ENCODE measurements at regions not wholly inside any gene's neighbourhood (a gene's known extent, or its start where the extent isn't known, plus 50 kb on each side); places are given as distances from the start of the nearest gene placed in this dataset.

DNA sequence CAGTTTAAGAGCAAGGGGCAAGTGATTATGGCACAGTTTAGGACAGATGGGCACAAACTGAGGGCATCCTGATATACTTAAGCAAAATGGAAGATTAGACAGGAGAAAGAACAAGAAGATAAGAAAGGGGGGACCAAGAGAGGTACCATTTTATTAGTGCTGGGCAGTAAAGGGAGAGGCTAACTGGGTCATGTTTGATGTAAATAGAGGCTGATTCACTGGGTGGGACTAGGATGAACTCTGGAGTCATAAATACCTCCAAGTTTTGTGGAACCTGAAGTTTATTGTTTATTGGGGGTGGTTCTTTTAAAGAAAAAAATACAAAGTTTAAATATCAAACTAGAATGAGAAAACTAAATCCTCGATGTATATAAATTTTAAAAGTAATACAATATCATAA, 1067.2 kb upstream of the GYPC start:
- POLR2A ChIA-PET, result no interaction called here
- no peak for DNase-seq (ENCODE audit: extremely low spot score)
- TF ChIP-seq HDGF (IDR thresholded peaks at IDR 0.05; ENCODE audit: borderline replicate concordance) (no peak), ELF4 (IDR thresholded peaks at IDR 0.05) (no peak), ZNF384 (IDR thresholded peaks at IDR 0.05) (no peak), ARNT (IDR thresholded peaks at IDR 0.05) (no peak), FOXK2 (IDR thresholded peaks at IDR 0.05) (no peak), CTBP1 (IDR thresholded peaks at IDR 0.05; ENCODE audit: borderline replicate concordance) (no peak), BHLHE40 (IDR thresholded peaks at IDR 0.05; ENCODE audit: borderline replicate concordance) (no peak), TARDBP (IDR thresholded peaks at IDR 0.05) (no peak), LEF1 (IDR thresholded peaks at IDR 0.05; ENCODE audit: borderline replicate concordance) (no peak)
- CTCF ChIA-PET, result no interaction called here

DNA sequence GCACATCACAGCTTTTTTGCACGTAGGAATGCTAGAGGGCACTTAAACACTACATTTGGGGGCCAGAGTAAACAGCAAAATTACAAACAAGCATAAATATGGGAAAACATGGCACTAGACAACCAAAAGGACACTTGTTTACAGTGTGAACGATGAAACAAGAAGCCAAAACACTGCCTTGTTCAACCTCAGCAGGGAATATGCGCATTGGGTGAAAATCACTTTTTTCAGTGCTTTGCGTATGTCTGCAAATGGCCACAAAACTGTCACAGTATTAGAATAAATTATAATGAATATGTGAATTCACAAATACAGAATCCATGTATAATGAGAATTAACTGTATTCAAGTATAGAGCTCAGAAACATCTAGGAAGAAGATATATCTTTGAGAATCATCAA, 1064.0 kb upstream of the GYPC start:
- no peak for TF ChIP-seq CTBP1 (IDR thresholded peaks at IDR 0.05; ENCODE audit: borderline replicate concordance)
- no peak for TF ChIP-seq BHLHE40 (IDR thresholded peaks at IDR 0.05; ENCODE audit: borderline replicate concordance)
- TF ChIP-seq SUZ12 (IDR thresholded peaks at IDR 0.05), result no peak
- TF ChIP-seq FOXA1 (IDR thresholded peaks at IDR 0.05), result no peak
- TF ChIP-seq ELF4 (IDR thresholded peaks at IDR 0.05), result no peak
- no peak for TF ChIP-seq LEF1 (IDR thresholded peaks at IDR 0.05; ENCODE audit: borderline replicate concordance)
- TF ChIP-seq HDGF (IDR thresholded peaks at IDR 0.05; ENCODE audit: borderline replicate concordance), result no peak
- TF ChIP-seq L3MBTL2 (conservative IDR thresholded peaks at IDR 0.05), result no peak
- TF ChIP-seq TARDBP (IDR thresholded peaks at IDR 0.05), result no peak
- TF ChIP-seq, protein P1, sequence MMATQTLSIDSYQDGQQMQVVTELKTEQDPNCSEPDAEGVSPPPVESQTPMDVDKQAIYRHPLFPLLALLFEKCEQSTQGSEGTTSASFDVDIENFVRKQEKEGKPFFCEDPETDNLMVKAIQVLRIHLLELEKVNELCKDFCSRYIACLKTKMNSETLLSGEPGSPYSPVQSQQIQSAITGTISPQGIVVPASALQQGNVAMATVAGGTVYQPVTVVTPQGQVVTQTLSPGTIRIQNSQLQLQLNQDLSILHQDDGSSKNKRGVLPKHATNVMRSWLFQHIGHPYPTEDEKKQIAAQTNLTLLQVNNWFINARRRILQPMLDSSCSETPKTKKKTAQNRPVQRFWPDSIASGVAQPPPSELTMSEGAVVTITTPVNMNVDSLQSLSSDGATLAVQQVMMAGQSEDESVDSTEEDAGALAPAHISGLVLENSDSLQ (IDR thresholded peaks at IDR 0.05), result no peak
- no peak for TF ChIP-seq FOXK2 (IDR thresholded peaks at IDR 0.05)
- no peak for DNase-seq (ENCODE audit: extremely low spot score)
- ChIA-PET CTCF (no interaction called here), POLR2A (no interaction called here)

DNA sequence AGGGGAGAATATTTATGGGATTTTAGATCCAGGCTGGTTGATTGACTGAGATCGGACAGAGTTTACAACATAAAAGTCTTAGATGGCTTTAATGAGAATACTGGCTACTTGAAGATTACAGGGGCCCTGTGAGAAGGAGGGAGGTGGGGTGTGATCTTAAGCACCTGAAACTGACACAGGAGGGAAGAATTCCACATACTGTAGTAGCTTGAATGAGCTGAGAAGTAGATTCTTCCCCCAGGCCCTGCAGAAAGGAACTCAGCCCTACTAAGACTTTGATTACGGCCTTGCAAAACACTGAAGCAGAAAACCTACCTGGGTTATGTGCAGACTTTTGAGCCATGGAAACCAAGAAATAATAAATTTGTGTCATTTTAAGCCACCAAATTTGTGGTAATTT, 1062.9 kb upstream of the GYPC start:
- DNase-seq (ENCODE audit: extremely low spot score), result no peak
- ChIA-PET CTCF (no interaction called here), POLR2A (no interaction called here)
- TF ChIP-seq SUZ12 (IDR thresholded peaks at IDR 0.05), result no peak
- no peak for TF ChIP-seq TARDBP (IDR thresholded peaks at IDR 0.05)
- TF ChIP-seq FOXA1 (IDR thresholded peaks at IDR 0.05), result no peak
- TF ChIP-seq SP1 (IDR thresholded peaks at IDR 0.05), result no peak
- no peak for TF ChIP-seq NFRKB (IDR thresholded peaks at IDR 0.05)
- no peak for TF ChIP-seq ARNT (IDR thresholded peaks at IDR 0.05)
- no peak for TF ChIP-seq LEF1 (IDR thresholded peaks at IDR 0.05; ENCODE audit: borderline replicate concordance)
- TF ChIP-seq, protein P1 (IDR thresholded peaks at IDR 0.05), result no peak
- no peak for TF ChIP-seq FOXM1 (IDR thresholded peaks at IDR 0.05; ENCODE audit: borderline replicate concordance)
- TF ChIP-seq ZNF384 (IDR thresholded peaks at IDR 0.05), result no peak
- TF ChIP-seq FOXK2 (IDR thresholded peaks at IDR 0.05), result no peak
- no peak for TF ChIP-seq L3MBTL2 (conservative IDR thresholded peaks at IDR 0.05)
- no peak for TF ChIP-seq CTBP1 (IDR thresholded peaks at IDR 0.05; ENCODE audit: borderline replicate concordance)
- TF ChIP-seq ELF4 (IDR thresholded peaks at IDR 0.05), result no peak
- TF ChIP-seq HDGF (IDR thresholded peaks at IDR 0.05; ENCODE audit: borderline replicate concordance), result no peak
- no peak for TF ChIP-seq BHLHE40 (IDR thresholded peaks at IDR 0.05; ENCODE audit: borderline replicate concordance)

DNA sequence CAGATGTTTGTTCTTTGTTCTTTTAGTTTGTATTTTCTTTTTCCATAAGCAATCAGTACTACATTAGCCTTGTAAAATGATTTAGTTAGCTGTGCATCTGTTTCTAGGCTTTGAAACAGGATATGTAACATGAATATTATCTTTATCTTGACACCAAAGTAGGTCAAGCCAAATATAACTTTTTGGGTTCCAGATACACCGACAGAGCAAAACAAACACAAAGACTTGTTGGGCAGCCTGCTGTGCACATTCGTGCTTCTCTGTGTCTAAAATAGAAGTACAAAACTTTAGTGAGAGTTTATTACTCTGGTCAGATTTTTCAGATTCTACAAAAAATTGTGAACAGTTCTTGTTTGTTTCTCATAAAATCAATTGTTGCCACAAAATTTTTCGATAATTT, 1059.3 kb upstream of the GYPC start:
- CTCF ChIA-PET, result no interaction called here
- DNase-seq (ENCODE audit: extremely low spot score), result no peak
- no peak for TF ChIP-seq FOXA1 (IDR thresholded peaks at IDR 0.05)
- TF ChIP-seq FOXK2 (IDR thresholded peaks at IDR 0.05), result no peak
- TF ChIP-seq BHLHE40 (IDR thresholded peaks at IDR 0.05; ENCODE audit: borderline replicate concordance), result no peak
- TF ChIP-seq SUZ12 (IDR thresholded peaks at IDR 0.05), result no peak
- TF ChIP-seq, protein P1 (IDR thresholded peaks at IDR 0.05), result no peak
- no peak for TF ChIP-seq HDGF (IDR thresholded peaks at IDR 0.05; ENCODE audit: borderline replicate concordance)
- TF ChIP-seq ELF4 (IDR thresholded peaks at IDR 0.05), result no peak
- no peak for TF ChIP-seq ZNF384 (IDR thresholded peaks at IDR 0.05)
- no peak for TF ChIP-seq FOXM1 (IDR thresholded peaks at IDR 0.05; ENCODE audit: borderline replicate concordance)
- no peak for TF ChIP-seq CTBP1 (IDR thresholded peaks at IDR 0.05; ENCODE audit: borderline replicate concordance)
- TF ChIP-seq ARNT (IDR thresholded peaks at IDR 0.05), result no peak
- TF ChIP-seq SP1 (IDR thresholded peaks at IDR 0.05), result no peak
- no peak for TF ChIP-seq TARDBP (IDR thresholded peaks at IDR 0.05)
- TF ChIP-seq NFRKB (IDR thresholded peaks at IDR 0.05), result no peak
- TF ChIP-seq LEF1 (IDR thresholded peaks at IDR 0.05; ENCODE audit: borderline replicate concordance), result no peak
- no peak for TF ChIP-seq L3MBTL2 (conservative IDR thresholded peaks at IDR 0.05)
- POLR2A ChIA-PET, result no interaction called here

DNA sequence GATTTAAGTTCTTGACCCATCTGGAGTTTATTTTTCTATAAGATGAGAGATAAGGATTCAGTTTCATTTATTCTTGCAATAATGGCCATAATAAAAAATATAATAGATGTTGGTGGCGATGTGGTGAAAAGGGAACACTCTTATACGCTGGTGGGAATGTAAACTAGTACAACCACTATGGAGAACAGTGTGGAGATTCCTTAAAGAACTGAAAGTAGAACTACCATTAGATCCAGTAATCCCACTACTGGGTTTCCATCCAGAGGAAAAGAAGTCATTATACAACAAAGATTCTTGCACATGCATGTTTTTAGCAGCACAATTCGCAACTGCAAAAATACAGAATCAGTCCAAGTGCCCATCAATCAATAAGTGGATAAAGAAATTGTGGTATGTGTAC, 1040.5 kb upstream of the GYPC start:
- no peak for DNase-seq (ENCODE audit: extremely low spot score)
- ChIA-PET POLR2A (no interaction called here), CTCF (no interaction called here)
- no peak for TF ChIP-seq ARNT (IDR thresholded peaks at IDR 0.05)
- TF ChIP-seq L3MBTL2 (conservative IDR thresholded peaks at IDR 0.05), result no peak
- no peak for TF ChIP-seq CTBP1 (IDR thresholded peaks at IDR 0.05; ENCODE audit: borderline replicate concordance)
- no peak for TF ChIP-seq SUZ12 (IDR thresholded peaks at IDR 0.05)
- no peak for TF ChIP-seq SP1 (IDR thresholded peaks at IDR 0.05)

DNA sequence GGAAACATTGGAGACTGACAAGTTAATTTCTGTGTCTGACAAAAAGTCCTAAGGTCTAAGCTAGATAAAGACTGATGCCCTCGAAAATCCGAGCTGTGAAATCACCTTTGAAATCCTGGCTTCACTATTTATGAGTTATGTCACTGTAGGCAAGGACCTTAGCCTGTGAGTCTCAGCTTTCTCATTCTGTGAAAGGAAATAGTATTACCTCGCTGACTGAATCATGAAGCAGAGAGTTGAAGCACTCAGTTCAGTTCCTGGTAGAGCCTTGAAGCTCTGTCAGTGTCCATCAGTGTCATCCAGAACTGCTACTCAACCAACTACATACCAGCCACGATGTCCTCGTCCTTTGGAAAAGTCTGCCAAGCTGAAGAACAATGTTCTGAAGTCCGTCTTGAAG, 1025.6 kb upstream of the GYPC start:
- CTCF ChIA-PET, result no interaction called here
- TF ChIP-seq NFRKB (IDR thresholded peaks at IDR 0.05) (no peak), L3MBTL2 (conservative IDR thresholded peaks at IDR 0.05) (no peak), FOXM1 (IDR thresholded peaks at IDR 0.05; ENCODE audit: borderline replicate concordance) (no peak), SP1 (IDR thresholded peaks at IDR 0.05) (no peak), FOXA1 (IDR thresholded peaks at IDR 0.05) (no peak), CTBP1 (IDR thresholded peaks at IDR 0.05; ENCODE audit: borderline replicate concordance) (no peak), FOXK2 (IDR thresholded peaks at IDR 0.05) (no peak), ARNT (IDR thresholded peaks at IDR 0.05) (no peak), LEF1 (IDR thresholded peaks at IDR 0.05; ENCODE audit: borderline replicate concordance) (no peak), TARDBP (IDR thresholded peaks at IDR 0.05) (no peak), BHLHE40 (IDR thresholded peaks at IDR 0.05; ENCODE audit: borderline replicate concordance) (no peak), ZNF384 (IDR thresholded peaks at IDR 0.05) (no peak), ELF4 (IDR thresholded peaks at IDR 0.05) (no peak), HDGF (IDR thresholded peaks at IDR 0.05; ENCODE audit: borderline replicate concordance) (no peak)
- TF ChIP-seq, protein P1 (IDR thresholded peaks at IDR 0.05), result no peak
- POLR2A ChIA-PET, result no interaction called here
- DNase-seq (ENCODE audit: extremely low spot score), result no peak

Measured in HEK293T (cell line).